Panc1 (cell line): ENCODE measurements at regions not wholly inside any gene's neighbourhood (a gene's known extent, or its start where the extent isn't known, plus 50 kb on each side); places are given as distances from the start of the nearest gene placed in this dataset.

Experiments used
- ATAC-seq: fragments of 200-7000 bp; cut with Tn5 transposase; 2 replicates; pipeline ENCODE4 v1.9.1; 2020; ENCODE audit warnings: mild to moderate bottlenecking, moderate library complexity
- BruUV-seq: library from RNA; stranded (reverse); fragments of 400-500 nt; replicated peaks from 2 replicates; lab custom pipeline; 2021; lab: Mats Ljungman, UMichigan
- CTCF ChIA-PET: fragments of 300-600 bp; sonication (Branson Sonifier 250); formaldehyde crosslinking; loops from one replicate; lab custom pipeline; 2022; ENCODE audit warnings: antibody characterized with exemption; lab: Charles Lee
- POLR2A ChIA-PET: fragments of 300-600 bp; sonication (Branson Sonifier 250); formaldehyde crosslinking; loops from one replicate; lab custom pipeline; 2022; ENCODE audit warnings: antibody characterized with exemption; lab: Charles Lee
- DNase-seq: peaks from one replicate; pipeline ENCODE4 v3.0.0-alpha.2; 2010; ENCODE audit warnings: low read depth, low spot score
- H3K27ac ChIP-seq: 2 replicates; pipeline ENCODE4 v1.5.1; 2011; ENCODE audit warnings: mild to moderate bottlenecking, low read length, inconsistent platforms
- H3K27me3 ChIP-seq: fragments of 200-500 bp; sonication (Bioruptor generic); 2 replicates; pipeline ENCODE4 v1.6.0; 2014; ENCODE audit warnings: low read length, inconsistent platforms; ENCODE audit not compliant: control insufficient read depth, insufficient read depth
- H3K36me3 ChIP-seq: fragments of 200-500 bp; sonication (Bioruptor generic); 2 replicates; pipeline ENCODE4 v1.5.1; 2014; ENCODE audit warnings: inconsistent platforms, mild to moderate bottlenecking, low read length, moderate library complexity; ENCODE audit not compliant: control insufficient read depth, insufficient read depth
- H3K4me1 ChIP-seq: 2 replicates; pipeline ENCODE4 v1.5.1; 2011; ENCODE audit warnings: inconsistent platforms, mild to moderate bottlenecking, low read length, moderate library complexity; ENCODE audit not compliant: control insufficient read depth, insufficient read depth
- H3K4me3 ChIP-seq, 2 experiments: 2 replicates each; pipeline ENCODE4 v1.5.1; 2011 to 2012; ENCODE audit warnings: low read depth in 2 of 2, low read length in 2 of 2, mild to moderate bottlenecking in 2 of 2, inconsistent platforms in 1 of 2, moderate library complexity in 1 of 2
- H3K9me3 ChIP-seq: fragments of 200-500 bp; sonication (Bioruptor generic); 2 replicates; pipeline ENCODE4 v1.5.1; 2014; ENCODE audit warnings: low read depth, mild to moderate bottlenecking, inconsistent platforms, low read length, moderate library complexity; ENCODE audit not compliant: control insufficient read depth, insufficient read depth
- POLR2AphosphoS5 ChIP-seq: IDR thresholded peaks from 2 replicates; pipeline ENCODE4 v1.6.1; 2012; ENCODE audit warnings: mild to moderate bottlenecking, low read depth, low read length, moderate library complexity
- SIN3A ChIP-seq: IDR thresholded peaks from 2 replicates; pipeline ENCODE4 v1.6.1; 2012; ENCODE audit warnings: low read depth, mild to moderate bottlenecking, low read length, moderate library complexity, borderline replicate concordance; ENCODE audit not compliant: insufficient read depth
- TCF7L2 ChIP-seq: IDR thresholded peaks from 2 replicates; pipeline ENCODE4 v1.6.1; 2011; ENCODE audit warnings: mild to moderate bottlenecking, low read depth, low read length, inconsistent platforms
- in situ Hi-C: cut with HindIII; loops from 2 replicates; pipeline ENCODE4 v1.10.0; 2016; ENCODE audit warnings: low sequenced_read_pairs, low pct_unique_long_range_greater_than_20kb
- intact Hi-C: fragments of 100-400 bp; cut with micrococcal nuclease; formaldehyde crosslinking; loops from one replicate; pipeline ENCODE4 v1.10.0; 2022; ENCODE audit not compliant: unreplicated experiment
- TF ChIP-seq, protein P1 (sequence below), 2 experiments: IDR thresholded peaks; 2 replicates each; pipeline ENCODE4 v1.6.1; 2011 to 2012; ENCODE audit warnings: low read depth in 2 of 2, control low read depth in 1 of 2, low read length in 1 of 2, mild to moderate bottlenecking in 1 of 2, moderate library complexity in 1 of 2; ENCODE audit not compliant: insufficient read depth in 1 of 2
- TF ChIP-seq, protein P2 (sequence below): fragments of 450-650 bp; IDR thresholded peaks from 2 replicates; pipeline ENCODE4 v1.5.1; 2017; ENCODE audit warnings: mild to moderate bottlenecking

DNA sequence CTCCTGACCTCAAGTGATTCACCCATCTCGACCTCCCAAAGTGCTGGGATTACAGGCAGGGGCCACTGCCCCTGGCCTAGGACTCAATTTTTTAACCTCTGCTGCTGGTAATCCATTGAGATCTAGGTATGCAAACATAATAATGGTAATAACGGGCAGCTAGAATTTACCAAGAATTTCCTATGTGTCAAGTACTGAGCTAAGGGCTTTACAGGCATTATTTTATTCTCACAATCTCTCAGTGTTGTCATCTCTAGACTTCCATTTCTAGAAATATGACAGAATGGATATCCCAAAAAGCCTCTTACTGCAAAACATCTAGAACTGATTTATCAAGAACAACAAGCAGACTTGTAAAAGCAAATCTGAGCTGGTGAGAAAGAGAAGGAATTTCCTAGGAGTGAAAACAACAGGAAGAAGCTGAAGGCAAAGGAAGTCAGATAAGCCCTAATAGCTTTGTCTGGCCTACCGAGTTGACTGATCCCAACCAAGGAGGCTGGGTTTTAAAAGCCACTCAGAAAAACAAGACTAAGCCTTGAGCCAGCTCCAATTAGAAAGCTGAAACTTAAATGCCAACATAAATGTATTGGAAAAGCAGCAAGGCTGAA is 70.6 kb downstream of the CCDC71L start:
- intact Hi-C loops = no loop called here
- Histone ChIP-seq H3K4me3 (no peak overlapping the region), H3K9me3 (no peaks in the 10 kb centered on the region), H3K4me1 (no peaks in the 10 kb centered on the region), H3K27ac (no peak overlapping the region), H3K36me3 (no peaks in the 10 kb centered on the region), H3K27me3 (peaks cover 5% of the 10 kb centered on the region; the same call in 1 of the 2 replicates)
- in situ Hi-C loops = no loop called here
- ATAC-seq = no peak
- ChIA-PET POLR2A (no interaction called here), CTCF (interaction anchor here (0.7 kb wide), 1 partner anchor 862 kb away, joined by 4 read pairs; no protein-coding TSS in a partner anchor)
- no peak for DNase-seq
- BruUV-seq = no TSS peak
- TF ChIP-seq TCF7L2 (no peak), SIN3A (no peak), POLR2AphosphoS5 (no peak)
- TF ChIP-seq, protein P1, sequence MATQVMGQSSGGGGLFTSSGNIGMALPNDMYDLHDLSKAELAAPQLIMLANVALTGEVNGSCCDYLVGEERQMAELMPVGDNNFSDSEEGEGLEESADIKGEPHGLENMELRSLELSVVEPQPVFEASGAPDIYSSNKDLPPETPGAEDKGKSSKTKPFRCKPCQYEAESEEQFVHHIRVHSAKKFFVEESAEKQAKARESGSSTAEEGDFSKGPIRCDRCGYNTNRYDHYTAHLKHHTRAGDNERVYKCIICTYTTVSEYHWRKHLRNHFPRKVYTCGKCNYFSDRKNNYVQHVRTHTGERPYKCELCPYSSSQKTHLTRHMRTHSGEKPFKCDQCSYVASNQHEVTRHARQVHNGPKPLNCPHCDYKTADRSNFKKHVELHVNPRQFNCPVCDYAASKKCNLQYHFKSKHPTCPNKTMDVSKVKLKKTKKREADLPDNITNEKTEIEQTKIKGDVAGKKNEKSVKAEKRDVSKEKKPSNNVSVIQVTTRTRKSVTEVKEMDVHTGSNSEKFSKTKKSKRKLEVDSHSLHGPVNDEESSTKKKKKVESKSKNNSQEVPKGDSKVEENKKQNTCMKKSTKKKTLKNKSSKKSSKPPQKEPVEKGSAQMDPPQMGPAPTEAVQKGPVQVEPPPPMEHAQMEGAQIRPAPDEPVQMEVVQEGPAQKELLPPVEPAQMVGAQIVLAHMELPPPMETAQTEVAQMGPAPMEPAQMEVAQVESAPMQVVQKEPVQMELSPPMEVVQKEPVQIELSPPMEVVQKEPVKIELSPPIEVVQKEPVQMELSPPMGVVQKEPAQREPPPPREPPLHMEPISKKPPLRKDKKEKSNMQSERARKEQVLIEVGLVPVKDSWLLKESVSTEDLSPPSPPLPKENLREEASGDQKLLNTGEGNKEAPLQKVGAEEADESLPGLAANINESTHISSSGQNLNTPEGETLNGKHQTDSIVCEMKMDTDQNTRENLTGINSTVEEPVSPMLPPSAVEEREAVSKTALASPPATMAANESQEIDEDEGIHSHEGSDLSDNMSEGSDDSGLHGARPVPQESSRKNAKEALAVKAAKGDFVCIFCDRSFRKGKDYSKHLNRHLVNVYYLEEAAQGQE (IDR thresholded peaks at IDR 0.05; ENCODE audit: insufficient read depth in 1 of 2, low read depth in 2 of 2, low read length in 1 of 2) = no peak
- TF ChIP-seq, protein P2, sequence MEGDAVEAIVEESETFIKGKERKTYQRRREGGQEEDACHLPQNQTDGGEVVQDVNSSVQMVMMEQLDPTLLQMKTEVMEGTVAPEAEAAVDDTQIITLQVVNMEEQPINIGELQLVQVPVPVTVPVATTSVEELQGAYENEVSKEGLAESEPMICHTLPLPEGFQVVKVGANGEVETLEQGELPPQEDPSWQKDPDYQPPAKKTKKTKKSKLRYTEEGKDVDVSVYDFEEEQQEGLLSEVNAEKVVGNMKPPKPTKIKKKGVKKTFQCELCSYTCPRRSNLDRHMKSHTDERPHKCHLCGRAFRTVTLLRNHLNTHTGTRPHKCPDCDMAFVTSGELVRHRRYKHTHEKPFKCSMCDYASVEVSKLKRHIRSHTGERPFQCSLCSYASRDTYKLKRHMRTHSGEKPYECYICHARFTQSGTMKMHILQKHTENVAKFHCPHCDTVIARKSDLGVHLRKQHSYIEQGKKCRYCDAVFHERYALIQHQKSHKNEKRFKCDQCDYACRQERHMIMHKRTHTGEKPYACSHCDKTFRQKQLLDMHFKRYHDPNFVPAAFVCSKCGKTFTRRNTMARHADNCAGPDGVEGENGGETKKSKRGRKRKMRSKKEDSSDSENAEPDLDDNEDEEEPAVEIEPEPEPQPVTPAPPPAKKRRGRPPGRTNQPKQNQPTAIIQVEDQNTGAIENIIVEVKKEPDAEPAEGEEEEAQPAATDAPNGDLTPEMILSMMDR = no peak

DNA sequence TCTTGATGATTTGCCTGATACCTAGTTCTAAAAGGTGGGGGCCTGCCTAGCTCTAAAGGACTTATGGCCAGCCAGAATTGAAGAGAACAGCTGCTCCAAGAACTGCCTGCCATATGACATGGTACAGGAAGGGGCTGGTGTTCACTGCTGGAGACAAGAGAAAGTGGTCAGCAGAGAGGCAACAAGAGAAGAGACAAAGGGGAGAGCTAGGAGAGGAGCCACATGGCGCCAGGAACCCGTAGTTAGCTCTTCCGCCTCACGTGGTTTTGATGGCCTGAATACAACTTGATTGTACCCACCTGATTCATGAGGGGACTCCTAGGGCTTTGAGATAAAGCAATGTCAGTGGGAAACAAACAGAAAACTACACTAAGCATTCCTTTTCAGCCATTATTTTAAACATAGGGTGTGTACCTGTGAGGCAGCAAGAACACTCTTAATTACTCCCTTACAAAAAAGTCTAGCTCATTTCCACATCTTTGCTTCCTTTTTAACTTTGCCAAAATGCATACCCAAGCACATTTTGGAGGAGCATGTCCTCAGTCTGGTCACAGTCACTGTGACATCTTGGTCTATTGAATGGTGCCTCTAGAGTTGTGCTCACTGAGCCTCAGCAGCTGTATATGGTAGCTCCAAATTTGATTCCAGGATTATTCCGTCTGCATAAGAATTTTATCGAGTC is 71.6 kb downstream of the CCDC71L start:
- in situ Hi-C loops = no loop called here
- ATAC-seq = no peak
- no peak overlapping the region for H3K27ac ChIP-seq

More for the DNA sequence above, 71.6 kb downstream of the CCDC71L start:
- H3K27me3 ChIP-seq = peaks cover 5% of the 10 kb centered on the region; the same call in 1 of the 2 replicates
- DNase-seq = no peak
- no TSS peak for BruUV-seq
- H3K4me1 ChIP-seq = no peaks in the 10 kb centered on the region
- no peak overlapping the region for H3K4me3 ChIP-seq
- ChIA-PET POLR2A (no interaction called here), CTCF (no interaction called here)
- no peaks in the 10 kb centered on the region for H3K36me3 ChIP-seq
- H3K9me3 ChIP-seq = no peaks in the 10 kb centered on the region
- TF ChIP-seq TCF7L2 = no peak
- TF ChIP-seq POLR2AphosphoS5 = no peak
- TF ChIP-seq SIN3A = no peak
- TF ChIP-seq, protein P2 = no peak
- TF ChIP-seq, protein P1 (IDR thresholded peaks at IDR 0.05; ENCODE audit: insufficient read depth in 1 of 2, low read depth in 2 of 2, low read length in 1 of 2) = no peak
- intact Hi-C loops = no loop called here
